ENCODE measurements at regions not wholly inside any gene's neighbourhood (a gene's known extent, or its start where the extent isn't known, plus 50 kb on each side); places are given as distances from the start of the nearest gene placed in this dataset.

GRCh38 chr2:113829270-113829669 is 60.6 kb upstream of the ACTR3 start:
- no peak for DNase-seq (ENCODE audit: low read depth)
- TF ChIP-seq CTCF (conservative IDR thresholded peaks at IDR 0.05; ENCODE audit: control insufficient read depth, insufficient read depth, low read depth, low read length): no peak
- H3K4me3 ChIP-seq (ENCODE audit: control insufficient read depth, low read depth, low read length): no peak overlapping the region

- no peak for TF ChIP-seq CTCF (conservative IDR thresholded peaks at IDR 0.05; ENCODE audit: control insufficient read depth, insufficient read depth, low read depth, low read length)
- H3K4me3 ChIP-seq (ENCODE audit: control insufficient read depth, low read depth, low read length): no peak overlapping the region
- DNase-seq (ENCODE audit: low read depth): no peak
Measured at GRCh38 chr2:113828049-113828742, 61.7 kb upstream of the ACTR3 start.

GRCh38 chr2:113827426-113827825 is 62.5 kb upstream of the ACTR3 start:
- TF ChIP-seq CTCF (conservative IDR thresholded peaks at IDR 0.05; ENCODE audit: control insufficient read depth, insufficient read depth, low read depth, low read length): no peak
- H3K4me3 ChIP-seq (ENCODE audit: control insufficient read depth, low read depth, low read length): no peak overlapping the region
- DNase-seq (ENCODE audit: low read depth): no peak

- no peak for TF ChIP-seq CTCF (conservative IDR thresholded peaks at IDR 0.05; ENCODE audit: control insufficient read depth, insufficient read depth, low read depth, low read length)
- H3K4me3 ChIP-seq (ENCODE audit: control insufficient read depth, low read depth, low read length): no peak overlapping the region
- no peak for DNase-seq (ENCODE audit: low read depth)
Measured at GRCh38 chr2:113826346-113827285, 63.3 kb upstream of the ACTR3 start.

GRCh38 chr2:113823716-113824595 is 65.9 kb upstream of the ACTR3 start:
- no peak for TF ChIP-seq CTCF (conservative IDR thresholded peaks at IDR 0.05; ENCODE audit: control insufficient read depth, insufficient read depth, low read depth, low read length)
- DNase-seq (ENCODE audit: low read depth): no peak
- no peak overlapping the region for H3K4me3 ChIP-seq (ENCODE audit: control insufficient read depth, low read depth, low read length)

- peak; percentile 7 for DNase-seq (ENCODE audit: low read depth)
- no peak overlapping the region for H3K4me3 ChIP-seq (ENCODE audit: control insufficient read depth, low read depth, low read length)
- TF ChIP-seq CTCF (conservative IDR thresholded peaks at IDR 0.05; ENCODE audit: control insufficient read depth, insufficient read depth, low read depth, low read length): no peak
Measured at GRCh38 chr2:113822087-113822815, 65.8 kb upstream of the SLC35F5 start.
